ENCODE measurements at regions not wholly inside any gene's neighbourhood (a gene's known extent, or its start where the extent isn't known, plus 50 kb on each side); places are given as distances from the start of the nearest gene placed in this dataset.

GRCh38 chr1:87523466-87523865, 194.8 kb downstream of the LMO4 start:
- H3K4me1 Mint-ChIP-seq (ENCODE audit: low read depth, unreplicated experiment) = no peaks in the 10 kb centered on the region
- intact Hi-C loops (cut with micrococcal nuclease; ENCODE audit: unreplicated experiment) = no loop called here
- H3K9me3 Mint-ChIP-seq (ENCODE audit: low read depth, unreplicated experiment) = peaks cover 5% of the 10 kb centered on the region
- H3K4me3 Mint-ChIP-seq (ENCODE audit: low read depth, unreplicated experiment) = no peak overlapping the region
- BruUV-seq (replicated peaks) = no TSS peak
- no peak overlapping the region for H3K27ac Mint-ChIP-seq (ENCODE audit: unreplicated experiment)
- no peaks in the 10 kb centered on the region for H3K36me3 Mint-ChIP-seq (ENCODE audit: insufficient read depth, unreplicated experiment)
- no peak for DNase-seq
- H3K27me3 Mint-ChIP-seq (ENCODE audit: unreplicated experiment) = no peaks in the 10 kb centered on the region
- TF ChIP-seq CTCF (IDR thresholded peaks at IDR 0.05; ENCODE audit: unreplicated experiment) = no peak
- CTCF ChIA-PET = no interaction called here

GRCh38 chr1:87524021-87524754, 195.5 kb downstream of the LMO4 start:
- no peaks in the 10 kb centered on the region for H3K27me3 Mint-ChIP-seq (ENCODE audit: unreplicated experiment)
- no TSS peak for BruUV-seq (replicated peaks)
- CTCF ChIA-PET = interaction anchor here (0.5 kb wide), 1 partner anchor 43 kb away, joined by 3 read pairs; no protein-coding TSS in a partner anchor
- no peak for TF ChIP-seq CTCF (IDR thresholded peaks at IDR 0.05; ENCODE audit: unreplicated experiment)
- no peaks in the 10 kb centered on the region for H3K4me1 Mint-ChIP-seq (ENCODE audit: low read depth, unreplicated experiment)
- DNase-seq = no peak
- no peak overlapping the region for H3K27ac Mint-ChIP-seq (ENCODE audit: unreplicated experiment)
- intact Hi-C loops (cut with micrococcal nuclease; ENCODE audit: unreplicated experiment) = no loop called here
- H3K9me3 Mint-ChIP-seq (ENCODE audit: low read depth, unreplicated experiment) = peaks cover 5% of the 10 kb centered on the region
- no peaks in the 10 kb centered on the region for H3K36me3 Mint-ChIP-seq (ENCODE audit: insufficient read depth, unreplicated experiment)
- H3K4me3 Mint-ChIP-seq (ENCODE audit: low read depth, unreplicated experiment) = no peak overlapping the region

GRCh38 chr1:87528754-87529517, 200.3 kb downstream of the LMO4 start:
- no TSS peak for BruUV-seq (replicated peaks)
- H3K27ac Mint-ChIP-seq (ENCODE audit: unreplicated experiment) = no peak overlapping the region
- no peaks in the 10 kb centered on the region for H3K4me1 Mint-ChIP-seq (ENCODE audit: low read depth, unreplicated experiment)
- no peaks in the 10 kb centered on the region for H3K36me3 Mint-ChIP-seq (ENCODE audit: insufficient read depth, unreplicated experiment)
- CTCF ChIA-PET = no interaction called here
- intact Hi-C loops (cut with micrococcal nuclease; ENCODE audit: unreplicated experiment) = no loop called here
- H3K9me3 Mint-ChIP-seq (ENCODE audit: low read depth, unreplicated experiment) = no peaks in the 10 kb centered on the region
- H3K27me3 Mint-ChIP-seq (ENCODE audit: unreplicated experiment) = no peaks in the 10 kb centered on the region
- no peak for DNase-seq
- TF ChIP-seq CTCF (IDR thresholded peaks at IDR 0.05; ENCODE audit: unreplicated experiment) = no peak
- no peak overlapping the region for H3K4me3 Mint-ChIP-seq (ENCODE audit: low read depth, unreplicated experiment)

GRCh38 chr1:87530042-87530807, 201.5 kb downstream of the LMO4 start:
- intact Hi-C loops (cut with micrococcal nuclease; ENCODE audit: unreplicated experiment) = no loop called here
- no peak for TF ChIP-seq CTCF (IDR thresholded peaks at IDR 0.05; ENCODE audit: unreplicated experiment)
- no peak overlapping the region for H3K27ac Mint-ChIP-seq (ENCODE audit: unreplicated experiment)
- H3K4me3 Mint-ChIP-seq (ENCODE audit: low read depth, unreplicated experiment) = no peak overlapping the region
- BruUV-seq (replicated peaks) = no TSS peak
- H3K27me3 Mint-ChIP-seq (ENCODE audit: unreplicated experiment) = no peaks in the 10 kb centered on the region
- H3K36me3 Mint-ChIP-seq (ENCODE audit: insufficient read depth, unreplicated experiment) = no peaks in the 10 kb centered on the region
- no peaks in the 10 kb centered on the region for H3K9me3 Mint-ChIP-seq (ENCODE audit: low read depth, unreplicated experiment)
- H3K4me1 Mint-ChIP-seq (ENCODE audit: low read depth, unreplicated experiment) = no peaks in the 10 kb centered on the region
- CTCF ChIA-PET = no interaction called here
- DNase-seq = no peak
